ENCODE measurements at regions not wholly inside any gene's neighbourhood (a gene's known extent, or its start where the extent isn't known, plus 50 kb on each side); places are given as distances from the start of the nearest gene placed in this dataset.

DNA sequence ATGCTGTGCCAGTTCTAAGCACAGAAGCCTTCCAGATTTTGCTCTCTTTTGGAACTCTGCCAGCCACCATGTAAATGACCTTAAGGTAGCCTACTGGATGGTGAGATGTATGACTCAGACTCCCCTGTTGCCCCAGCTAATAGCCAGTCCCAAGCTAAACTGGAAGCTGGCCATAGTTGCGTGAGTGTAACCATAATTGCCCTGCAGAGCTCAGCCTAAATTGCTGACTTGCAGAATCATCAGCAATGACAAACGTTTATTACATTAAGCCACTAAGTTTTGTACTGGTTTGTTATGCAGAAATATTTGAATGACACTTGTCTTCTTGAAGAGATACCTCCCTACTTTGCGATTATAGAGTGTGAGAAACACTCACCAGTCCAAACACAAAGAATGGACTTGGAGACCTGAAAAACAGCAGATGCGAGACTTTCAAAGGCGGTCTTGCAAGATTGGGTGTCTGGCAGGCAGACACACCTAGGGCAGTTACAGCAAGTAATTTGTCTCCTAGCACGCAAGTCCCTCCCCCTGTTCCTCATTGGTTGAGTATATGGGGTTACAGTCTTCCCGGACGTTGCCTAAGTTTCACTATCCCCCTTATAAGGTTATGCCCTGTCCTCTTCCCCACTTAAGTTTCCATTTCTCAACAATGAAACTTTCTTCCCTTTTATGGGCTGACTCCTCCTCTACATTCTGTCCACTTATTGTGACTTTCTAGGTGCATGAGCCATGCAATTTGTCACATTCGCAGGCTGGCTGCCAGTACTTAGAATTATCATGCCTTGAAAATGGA is 83.6 kb upstream of the XCR1 start (continued):
- TF ChIP-seq, protein P1, sequence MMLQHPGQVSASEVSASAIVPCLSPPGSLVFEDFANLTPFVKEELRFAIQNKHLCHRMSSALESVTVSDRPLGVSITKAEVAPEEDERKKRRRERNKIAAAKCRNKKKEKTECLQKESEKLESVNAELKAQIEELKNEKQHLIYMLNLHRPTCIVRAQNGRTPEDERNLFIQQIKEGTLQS (IDR thresholded peaks at IDR 0.05) = peak; percentile 41; the same call in 1 of the 2 replicates
- TF ChIP-seq, protein P1 (CRISPR knock-in tag; conservative IDR thresholded peaks at IDR 0.05) = no peak
- no peak for TF ChIP-seq DDX20 (tag; IDR thresholded peaks at IDR 0.05; ENCODE audit: low read depth)
- peak; percentile 41 to 52; a peak in 2 of 4 replicates for TF ChIP-seq NRF1 (conservative IDR thresholded peaks at IDR 0.05 in 1 of 2, IDR thresholded peaks at IDR 0.05 in 1 of 2)
- TF ChIP-seq C11orf30 (IDR thresholded peaks at IDR 0.05; ENCODE audit: low read depth) = peak; percentile 98
- TF ChIP-seq EP300 (IDR thresholded peaks at IDR 0.05; ENCODE audit: low read length) = no peak
- no peak for TF ChIP-seq NR2C1 (IDR thresholded peaks at IDR 0.05)
- TF ChIP-seq NR2C1 (tag; IDR thresholded peaks at IDR 0.05) = no peak
- TF ChIP-seq, protein P2, sequence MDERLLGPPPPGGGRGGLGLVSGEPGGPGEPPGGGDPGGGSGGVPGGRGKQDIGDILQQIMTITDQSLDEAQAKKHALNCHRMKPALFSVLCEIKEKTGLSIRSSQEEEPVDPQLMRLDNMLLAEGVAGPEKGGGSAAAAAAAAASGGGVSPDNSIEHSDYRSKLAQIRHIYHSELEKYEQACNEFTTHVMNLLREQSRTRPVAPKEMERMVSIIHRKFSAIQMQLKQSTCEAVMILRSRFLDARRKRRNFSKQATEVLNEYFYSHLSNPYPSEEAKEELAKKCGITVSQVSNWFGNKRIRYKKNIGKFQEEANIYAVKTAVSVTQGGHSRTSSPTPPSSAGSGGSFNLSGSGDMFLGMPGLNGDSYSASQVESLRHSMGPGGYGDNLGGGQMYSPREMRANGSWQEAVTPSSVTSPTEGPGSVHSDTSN (CRISPR knock-in tag; IDR thresholded peaks at IDR 0.05; ENCODE audit: low read depth) = no peak
- TF ChIP-seq, protein P2 (tag; conservative IDR thresholded peaks at IDR 0.05; ENCODE audit: low read depth) = 0 out of 2 replicates have a peak, but pooled peaks have one; percentile 41
- TF ChIP-seq, protein P3, sequence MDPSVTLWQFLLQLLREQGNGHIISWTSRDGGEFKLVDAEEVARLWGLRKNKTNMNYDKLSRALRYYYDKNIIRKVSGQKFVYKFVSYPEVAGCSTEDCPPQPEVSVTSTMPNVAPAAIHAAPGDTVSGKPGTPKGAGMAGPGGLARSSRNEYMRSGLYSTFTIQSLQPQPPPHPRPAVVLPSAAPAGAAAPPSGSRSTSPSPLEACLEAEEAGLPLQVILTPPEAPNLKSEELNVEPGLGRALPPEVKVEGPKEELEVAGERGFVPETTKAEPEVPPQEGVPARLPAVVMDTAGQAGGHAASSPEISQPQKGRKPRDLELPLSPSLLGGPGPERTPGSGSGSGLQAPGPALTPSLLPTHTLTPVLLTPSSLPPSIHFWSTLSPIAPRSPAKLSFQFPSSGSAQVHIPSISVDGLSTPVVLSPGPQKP (CRISPR knock-in tag; IDR thresholded peaks at IDR 0.05) = no peak
- peak; percentile 58 for TF ChIP-seq CEBPB (tag; IDR thresholded peaks at IDR 0.05)
- peak; percentile 98 for TF ChIP-seq ZNF316 (IDR thresholded peaks at IDR 0.05)
- TF ChIP-seq JUND (IDR thresholded peaks at IDR 0.05; ENCODE audit: borderline replicate concordance, low read depth, low read length) = peak; percentile 53; the same call in 1 of the 2 replicates
- TF ChIP-seq JUND (tag; IDR thresholded peaks at IDR 0.05; ENCODE audit: borderline replicate concordance, low read depth, low read length) = peak; percentile 84; the same call in 2 of the 3 replicates
- peak in 1 of 2 experiments; percentile 84; a peak in 2 of 4 replicates for TF ChIP-seq SRF (CRISPR knock-in tag; IDR thresholded peaks at IDR 0.05)
- TF ChIP-seq, protein P4, sequence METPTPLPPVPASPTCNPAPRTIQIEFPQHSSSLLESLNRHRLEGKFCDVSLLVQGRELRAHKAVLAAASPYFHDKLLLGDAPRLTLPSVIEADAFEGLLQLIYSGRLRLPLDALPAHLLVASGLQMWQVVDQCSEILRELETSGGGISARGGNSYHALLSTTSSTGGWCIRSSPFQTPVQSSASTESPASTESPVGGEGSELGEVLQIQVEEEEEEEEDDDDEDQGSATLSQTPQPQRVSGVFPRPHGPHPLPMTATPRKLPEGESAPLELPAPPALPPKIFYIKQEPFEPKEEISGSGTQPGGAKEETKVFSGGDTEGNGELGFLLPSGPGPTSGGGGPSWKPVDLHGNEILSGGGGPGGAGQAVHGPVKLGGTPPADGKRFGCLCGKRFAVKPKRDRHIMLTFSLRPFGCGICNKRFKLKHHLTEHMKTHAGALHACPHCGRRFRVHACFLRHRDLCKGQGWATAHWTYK (CRISPR knock-in tag; IDR thresholded peaks at IDR 0.05) = no peak
- no peak for TF ChIP-seq TCFL5 (CRISPR knock-in tag; conservative IDR thresholded peaks at IDR 0.05)
- no peak for TF ChIP-seq POLR2AphosphoS5 (IDR thresholded peaks at IDR 0.05; ENCODE audit: control insufficient read depth, insufficient read depth, low read depth, low read length)
- TF ChIP-seq ATF1 (CRISPR knock-in tag; IDR thresholded peaks at IDR 0.05) = no peak
- peak; percentile 41 for TF ChIP-seq ATF1 (tag; IDR thresholded peaks at IDR 0.05)
- no peak for TF ChIP-seq PCBP2 (IDR thresholded peaks at IDR 0.05; ENCODE audit: low read depth, low read length, poor library complexity, severe bottlenecking)
- TF ChIP-seq CEBPG (CRISPR knock-in tag; IDR thresholded peaks at IDR 0.05) = no peak
- TF ChIP-seq CEBPG (tag; conservative IDR thresholded peaks at IDR 0.05 in 1 of 2, IDR thresholded peaks at IDR 0.05 in 1 of 2) = peak in 1 of 2 experiments; percentile 27; a peak in 3 of 4 replicates
